ENCODE measurements at regions not wholly inside any gene's neighbourhood (a gene's known extent, or its start where the extent isn't known, plus 50 kb on each side); places are given as distances from the start of the nearest gene placed in this dataset.

DNA sequence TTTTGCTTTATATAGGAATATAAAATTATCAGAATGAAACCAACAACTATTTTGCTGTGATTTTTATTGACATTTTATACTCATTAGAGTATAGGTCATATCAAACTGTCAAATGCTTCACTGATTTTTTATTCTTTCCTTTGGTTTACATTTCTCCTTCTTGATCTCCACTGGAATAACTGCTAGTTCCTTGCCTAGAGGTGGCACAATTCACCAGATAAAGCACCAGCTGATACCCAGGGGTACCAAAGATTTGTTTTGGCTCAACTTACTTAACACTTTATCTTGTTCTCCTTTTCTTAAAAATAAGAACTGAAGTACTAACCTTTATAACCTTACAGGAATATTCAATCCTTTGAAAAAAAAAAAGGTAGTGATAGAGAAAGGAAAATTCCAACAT is 725.1 kb upstream of the CHORDC1 start:
- DNase-seq: no peak

DNA sequence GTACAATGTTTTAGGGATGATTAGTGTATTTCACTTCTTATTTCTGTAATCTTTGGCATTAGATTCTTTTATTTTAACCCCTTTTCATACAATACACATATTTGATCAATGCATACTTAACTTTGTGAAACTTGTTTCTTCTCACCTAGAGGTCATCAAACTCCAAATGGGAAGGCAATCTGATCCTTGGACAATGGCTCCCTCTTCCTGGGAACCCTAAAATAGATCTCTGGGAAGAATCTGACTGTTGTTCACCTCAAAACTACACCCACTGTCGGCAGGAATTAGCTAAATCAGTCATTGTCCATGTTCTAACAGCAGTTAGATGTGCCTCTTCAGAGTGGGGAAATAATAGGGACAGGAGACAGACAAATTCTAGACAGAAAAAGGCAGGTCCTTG is 707.4 kb upstream of the CHORDC1 start:
- no peak for DNase-seq

DNA sequence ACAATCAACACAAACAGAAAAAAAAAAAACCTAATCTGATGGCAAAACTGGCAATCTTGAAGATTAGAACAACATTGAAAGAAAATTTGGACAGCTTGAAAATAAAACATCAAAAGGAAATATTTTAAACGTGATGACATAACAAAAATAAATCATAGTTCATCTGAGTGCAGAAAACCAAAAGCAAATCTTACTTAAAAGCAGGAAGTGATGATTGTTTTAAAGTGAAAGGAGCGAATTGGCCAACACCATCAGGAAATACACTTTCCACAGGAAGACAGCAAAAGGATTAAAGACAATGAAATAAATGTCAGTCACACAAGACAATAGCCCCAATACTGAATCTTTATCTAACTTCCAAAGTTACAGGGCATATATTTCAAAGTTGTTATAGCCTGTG is 696.5 kb upstream of the CHORDC1 start:
- DNase-seq: no peak

DNA sequence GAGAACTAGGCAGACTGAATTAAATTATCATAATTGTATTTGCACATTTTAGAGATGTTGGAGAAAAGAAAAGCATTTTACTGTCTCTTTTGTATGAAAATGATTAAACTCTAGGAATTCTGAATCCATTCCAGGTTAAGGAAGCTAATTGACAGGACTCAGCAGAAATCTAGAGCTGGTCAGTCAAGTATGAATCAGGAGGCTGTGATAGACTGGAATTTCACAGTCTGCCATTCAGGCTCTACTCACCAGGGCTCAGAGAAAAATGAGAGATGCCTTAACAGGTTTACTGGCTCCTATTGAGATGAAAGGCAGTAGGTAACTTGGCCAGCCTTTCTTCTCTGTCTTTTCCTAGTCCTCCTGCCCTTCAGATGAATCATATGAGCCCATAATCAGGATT is 693.9 kb upstream of the CHORDC1 start:
- no peak for DNase-seq

DNA sequence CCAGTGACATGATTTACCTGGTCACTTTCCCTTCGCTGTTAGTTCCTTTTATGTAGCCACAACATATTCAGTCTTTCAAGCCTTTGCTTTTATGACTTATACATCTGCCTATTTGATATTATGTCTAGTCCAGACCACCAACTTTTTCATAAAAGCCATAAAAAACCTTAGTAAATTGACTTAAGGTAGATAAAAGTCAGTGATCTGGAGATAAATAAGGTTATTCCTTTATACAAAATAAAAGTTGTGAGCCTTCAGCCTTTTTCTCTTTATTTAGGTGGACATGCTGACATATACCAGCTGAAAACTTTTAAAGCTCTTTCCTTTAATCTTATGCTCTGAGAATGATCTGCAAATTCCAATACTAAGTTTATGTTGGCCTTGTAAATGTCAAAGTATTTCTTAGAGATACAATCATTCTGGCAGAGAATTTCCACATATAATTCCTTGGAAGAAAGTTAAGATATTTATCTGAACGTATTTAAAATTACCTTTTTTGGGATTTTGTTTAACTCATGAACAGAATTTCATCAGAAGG is 690.4 kb upstream of the CHORDC1 start:
- DNase-seq: no peak

DNA sequence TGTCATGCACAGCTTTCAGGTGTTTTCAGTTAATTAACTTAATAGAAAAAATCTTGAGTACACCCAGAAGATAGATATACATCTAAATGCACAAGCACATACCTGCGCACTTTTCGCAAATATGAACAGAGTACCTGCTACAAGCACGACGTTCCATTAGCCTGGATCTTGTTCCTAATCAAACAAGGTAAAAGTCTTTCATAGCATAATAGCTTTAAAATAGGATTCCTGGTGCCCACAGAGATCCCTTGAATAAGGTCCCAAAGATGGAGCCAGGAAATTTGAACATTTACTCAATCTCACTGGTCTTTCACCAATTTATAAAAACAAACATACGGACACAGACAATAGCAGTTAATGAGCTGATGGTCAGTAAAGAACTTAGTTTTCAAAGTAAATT is 689.8 kb upstream of the CHORDC1 start:
- no peak for DNase-seq

DNA sequence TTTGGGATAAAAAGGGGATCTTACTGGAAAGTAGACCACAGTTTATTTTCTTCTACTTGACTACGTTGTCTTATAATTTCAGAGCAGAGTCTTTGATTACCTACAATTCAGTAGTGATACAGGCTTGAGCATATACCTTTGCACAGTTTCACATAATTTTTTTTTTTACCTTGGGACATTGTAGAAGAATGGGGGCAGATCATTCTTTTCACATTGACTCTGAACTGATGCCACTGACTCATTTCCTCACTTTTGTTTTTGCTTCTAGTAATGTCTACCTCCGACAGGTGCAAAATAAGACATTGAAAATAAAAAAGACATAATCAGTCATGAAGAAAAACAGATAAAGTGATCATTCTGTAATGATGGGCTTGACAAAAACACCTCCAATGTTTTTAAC is 688.3 kb upstream of the CHORDC1 start:
- no peak for DNase-seq

DNA sequence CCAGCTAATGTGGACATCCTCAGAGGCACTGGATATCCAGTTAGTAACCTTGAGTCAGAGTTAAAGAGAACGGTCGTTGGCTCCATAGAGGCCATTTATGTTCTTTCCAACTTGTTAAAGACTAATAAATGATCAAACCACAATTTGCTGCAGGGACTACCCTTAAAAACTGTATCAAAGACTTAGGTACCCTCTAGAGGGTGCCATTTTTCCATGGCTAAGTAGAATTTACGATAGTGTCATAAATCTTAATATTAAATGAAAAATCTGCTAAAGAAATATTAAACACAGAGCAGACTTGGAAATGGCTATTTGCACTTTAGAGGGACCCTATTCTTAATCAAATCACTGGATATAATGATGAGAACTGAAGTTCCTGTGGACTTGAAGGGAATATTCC is 685.2 kb upstream of the CHORDC1 start:
- no peak for DNase-seq

DNA sequence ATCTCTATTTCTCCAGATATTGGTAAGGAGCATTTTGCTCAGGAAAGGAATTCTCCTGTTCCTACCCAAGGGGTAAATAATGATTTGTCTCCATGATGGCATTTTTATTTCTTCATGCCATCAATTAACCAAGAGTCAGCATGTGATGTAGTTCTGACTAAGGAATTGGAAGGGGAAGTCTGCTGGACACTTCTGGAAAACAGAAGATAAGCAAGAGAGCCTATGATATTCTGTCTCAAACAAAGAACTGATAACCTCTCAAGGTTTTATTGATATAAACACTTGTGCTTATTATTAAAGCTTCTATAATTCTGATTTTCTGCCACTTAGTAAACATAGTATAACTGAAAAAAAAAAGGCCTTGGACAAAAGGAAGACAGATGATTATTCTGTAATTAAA is 673.0 kb upstream of the CHORDC1 start:
- DNase-seq: no peak

DNA sequence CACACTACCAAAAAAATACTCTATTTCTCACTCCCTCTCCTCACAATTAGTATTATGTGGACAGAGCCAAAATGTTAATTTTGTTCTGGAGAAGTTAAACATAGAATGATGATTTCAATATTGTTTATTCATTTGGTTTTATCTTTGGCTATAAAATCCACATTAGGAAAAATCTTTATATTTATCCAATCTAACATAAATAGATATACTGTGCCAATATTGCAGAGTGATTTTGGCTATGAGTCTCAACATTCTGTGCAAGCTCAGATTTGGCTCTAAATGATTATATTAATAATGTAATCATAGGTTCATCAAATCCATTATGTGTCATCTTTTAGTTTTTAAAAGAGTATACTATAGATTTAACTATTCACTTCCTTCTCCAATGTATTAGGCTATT is 667.5 kb upstream of the CHORDC1 start:
- DNase-seq: no peak

DNA sequence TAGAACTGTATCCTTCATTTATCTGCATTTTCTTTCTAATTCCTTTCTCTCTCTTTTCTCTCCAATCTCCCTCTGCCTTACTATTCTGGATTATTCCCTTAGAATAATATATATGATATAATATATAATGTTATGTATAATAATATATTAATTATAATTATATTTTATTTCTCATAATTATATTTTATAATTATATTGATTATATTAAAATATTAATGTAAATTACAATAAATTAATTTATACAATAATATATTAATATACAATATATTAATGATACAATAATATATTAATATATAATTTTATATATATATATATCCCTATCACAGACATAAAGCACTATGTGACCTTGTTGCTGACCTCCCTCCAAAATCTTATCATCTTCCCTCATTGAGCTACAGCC is 661.3 kb upstream of the CHORDC1 start:
- no peak for DNase-seq

DNA sequence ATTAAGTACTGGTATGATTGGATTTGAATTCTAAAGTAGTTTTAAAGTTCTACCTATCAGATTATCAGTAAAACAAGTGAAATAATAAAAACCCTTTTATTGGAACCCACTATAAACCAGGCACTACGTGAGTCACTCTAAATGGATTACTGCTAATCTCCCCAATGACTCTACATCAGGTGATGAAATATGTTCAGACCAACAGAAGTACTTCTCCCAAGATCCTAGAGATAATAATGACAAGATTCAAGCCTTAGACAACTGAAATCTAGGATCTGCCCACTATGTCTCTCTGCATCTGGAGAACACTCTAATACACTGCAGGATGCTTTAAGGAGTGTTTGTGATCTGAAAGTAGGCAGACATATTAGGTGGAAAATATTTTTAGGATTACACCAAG is 652.1 kb upstream of the CHORDC1 start:
- no peak for DNase-seq

DNA sequence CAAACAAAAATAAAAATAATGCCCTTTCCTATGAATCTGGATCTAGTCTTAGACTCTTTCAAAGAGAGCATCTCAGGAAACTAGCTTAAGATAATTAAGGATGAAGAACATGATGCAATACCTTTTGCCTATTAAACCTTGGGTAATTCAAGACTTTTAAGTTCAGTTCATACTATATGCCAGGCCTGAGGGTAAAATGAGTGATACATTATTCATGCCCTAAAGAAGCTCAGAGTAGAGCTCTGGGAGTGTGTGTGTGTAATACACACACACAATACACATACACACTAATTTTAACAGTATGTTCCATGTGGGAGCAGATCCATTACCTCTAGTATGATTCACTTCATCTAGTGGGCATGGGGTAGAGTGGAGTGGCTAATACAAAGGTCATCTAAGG is 651.4 kb upstream of the CHORDC1 start:
- no peak for DNase-seq

DNA sequence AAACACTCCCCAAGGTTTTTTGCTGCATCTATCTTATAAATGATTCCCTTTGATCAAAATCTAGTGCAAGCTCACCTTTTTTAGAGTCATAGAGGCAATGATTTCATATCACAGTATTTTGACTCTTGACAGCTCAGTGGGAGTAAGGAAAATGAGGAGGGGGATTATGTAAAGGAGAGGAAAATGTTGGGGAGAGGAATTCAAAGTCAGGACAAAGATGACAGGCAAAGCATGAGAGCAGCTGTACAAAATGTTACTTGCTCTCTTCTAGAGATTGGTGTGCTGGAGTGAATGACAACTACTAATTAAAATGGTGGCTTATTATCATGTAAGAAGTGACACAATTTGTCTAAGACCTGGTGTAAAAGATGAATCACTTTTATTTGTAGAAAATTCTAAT is 644.6 kb upstream of the CHORDC1 start:
- no peak for DNase-seq

DNA sequence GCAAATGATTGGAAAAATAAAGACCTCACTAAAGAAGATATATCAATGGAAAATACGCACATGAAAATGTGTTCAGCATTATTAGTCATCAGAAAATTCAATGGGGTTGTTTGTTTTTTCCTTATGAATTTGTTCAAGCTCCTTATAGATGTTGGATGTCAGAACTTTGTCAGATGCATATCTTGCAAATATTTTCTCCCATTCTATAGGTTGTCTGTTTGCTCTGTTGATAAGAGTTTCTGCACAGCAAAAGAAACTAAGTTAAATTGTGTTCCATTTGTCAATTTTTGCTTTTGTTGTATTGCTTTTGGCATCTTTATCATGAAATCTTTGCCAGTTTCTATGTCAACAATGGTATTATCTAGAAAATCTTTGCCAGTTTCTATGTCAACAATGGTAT is 633.9 kb upstream of the CHORDC1 start:
- no peak for DNase-seq

DNA sequence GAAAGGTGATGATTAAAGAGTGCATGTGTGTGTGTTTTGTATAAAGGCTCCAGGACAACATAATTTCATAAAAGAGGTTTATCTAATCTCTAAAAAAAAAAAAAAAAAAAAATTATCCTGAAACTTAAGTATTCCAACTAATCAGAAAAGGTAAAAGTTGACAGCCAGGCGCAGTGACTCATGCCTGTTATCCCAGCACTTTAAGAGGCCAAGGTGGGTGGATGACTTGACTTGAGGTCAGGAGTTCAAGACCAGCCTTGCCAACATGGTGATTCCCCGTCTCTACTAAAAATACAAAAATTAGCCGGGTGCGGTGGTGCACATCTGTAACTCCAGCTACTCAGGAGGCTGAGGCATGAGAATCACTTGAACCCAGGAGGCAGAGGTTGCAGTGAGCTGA is 632.7 kb upstream of the CHORDC1 start:
- no peak for DNase-seq

DNA sequence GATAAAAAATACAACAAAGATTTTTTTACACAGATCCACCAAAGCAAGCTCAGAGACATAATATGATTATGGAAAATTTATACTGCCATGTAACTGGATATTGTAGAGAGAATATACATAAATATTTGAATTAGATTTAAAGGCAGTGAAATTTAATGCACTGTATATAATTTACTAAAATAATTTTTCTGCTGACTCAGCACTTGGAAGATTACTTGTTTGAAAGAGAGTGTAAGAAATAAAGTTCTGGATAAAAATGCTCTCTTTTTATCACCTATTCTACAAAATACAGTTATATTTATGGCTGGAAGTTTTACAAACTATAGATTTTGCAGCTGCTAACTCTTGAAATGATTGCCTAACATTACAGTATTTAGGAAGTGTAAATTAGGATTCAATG is 628.3 kb upstream of the CHORDC1 start:
- no peak for DNase-seq

DNA sequence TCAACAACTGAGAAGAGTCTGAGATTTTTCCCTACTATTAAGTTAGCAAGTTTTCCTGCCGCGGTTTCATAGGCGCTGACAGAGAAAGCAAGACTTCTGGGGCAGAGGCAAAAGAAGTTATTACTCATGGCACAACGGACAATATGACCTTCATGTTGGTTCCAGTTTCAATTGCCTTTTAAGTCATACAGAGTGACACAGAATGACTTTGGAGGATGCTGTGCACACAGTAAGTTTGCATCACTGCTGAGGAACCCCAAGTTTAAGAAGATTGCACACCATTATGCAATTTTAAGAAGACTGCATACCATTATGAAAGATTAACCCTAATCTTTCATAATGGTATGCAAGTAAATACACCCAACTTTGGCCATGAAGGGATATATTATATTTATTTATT is 626.5 kb upstream of the CHORDC1 start:
- DNase-seq: no peak

DNA sequence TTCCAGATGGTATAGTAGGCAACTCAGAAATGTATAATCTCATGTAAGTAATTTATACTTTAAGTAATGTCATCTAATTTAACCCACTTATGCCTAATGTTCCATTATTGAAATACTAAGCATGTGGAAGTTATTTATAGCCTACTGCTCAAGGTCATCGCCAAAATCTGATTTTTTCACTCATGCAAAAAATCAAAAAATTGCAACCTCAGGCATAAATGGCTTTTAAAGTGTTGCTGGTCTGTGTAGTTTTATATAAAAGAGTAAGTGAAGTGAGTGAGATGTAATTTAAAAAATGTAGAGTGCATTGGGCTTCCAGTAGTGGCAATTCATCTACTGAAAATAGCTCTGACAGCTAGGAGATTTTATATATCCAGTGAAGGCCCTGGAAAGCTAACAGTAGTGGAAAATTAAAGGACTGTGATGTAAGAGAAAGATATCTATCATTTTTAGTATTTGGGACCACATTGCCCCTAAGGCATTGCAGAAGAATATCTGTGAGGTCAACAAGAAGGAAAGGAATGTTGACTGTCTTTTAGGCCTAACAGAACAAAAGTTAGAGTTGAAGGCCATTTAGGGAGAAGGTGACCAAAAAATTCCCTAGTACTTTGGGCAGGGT is 624.5 kb upstream of the CHORDC1 start:
- DNase-seq: no peak

DNA sequence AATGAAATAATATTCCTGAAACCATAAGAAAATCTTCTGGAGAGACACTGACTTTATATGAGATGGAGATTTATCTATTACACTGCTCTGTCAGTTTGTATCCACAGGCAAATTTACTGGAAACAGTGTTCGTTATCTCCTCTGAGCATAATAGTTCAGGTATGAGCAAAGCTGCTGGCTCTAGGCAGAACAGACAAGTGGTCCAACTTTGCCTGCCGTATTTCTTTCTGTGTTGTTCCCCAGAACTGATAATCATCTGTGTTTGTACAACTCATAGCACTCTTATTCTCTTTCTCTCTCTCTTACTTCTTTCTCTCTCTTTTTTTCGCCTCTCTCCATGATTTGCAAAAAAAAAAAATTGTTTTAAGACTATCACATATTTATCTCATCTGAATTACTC is 623.8 kb upstream of the CHORDC1 start:
- DNase-seq: no peak

DNA sequence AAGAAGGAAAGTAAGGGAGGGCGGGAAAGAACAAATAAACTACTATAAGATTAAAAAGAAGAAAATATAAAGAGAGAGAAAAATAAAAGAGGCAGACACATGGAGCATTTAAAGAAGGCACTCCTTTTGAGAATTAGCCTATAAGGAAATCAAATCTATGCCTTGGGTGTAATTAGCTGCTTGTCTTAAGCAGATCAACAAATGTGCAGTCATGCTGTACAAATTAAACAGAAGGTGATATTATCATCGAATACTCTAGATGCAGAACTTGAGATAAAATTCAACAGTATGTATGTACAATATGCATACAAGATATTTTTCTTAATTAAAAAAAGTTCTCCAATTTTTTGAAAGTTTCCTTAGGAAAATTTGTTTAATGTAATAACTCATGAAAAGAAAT is 623.0 kb upstream of the CHORDC1 start:
- DNase-seq: no peak

DNA sequence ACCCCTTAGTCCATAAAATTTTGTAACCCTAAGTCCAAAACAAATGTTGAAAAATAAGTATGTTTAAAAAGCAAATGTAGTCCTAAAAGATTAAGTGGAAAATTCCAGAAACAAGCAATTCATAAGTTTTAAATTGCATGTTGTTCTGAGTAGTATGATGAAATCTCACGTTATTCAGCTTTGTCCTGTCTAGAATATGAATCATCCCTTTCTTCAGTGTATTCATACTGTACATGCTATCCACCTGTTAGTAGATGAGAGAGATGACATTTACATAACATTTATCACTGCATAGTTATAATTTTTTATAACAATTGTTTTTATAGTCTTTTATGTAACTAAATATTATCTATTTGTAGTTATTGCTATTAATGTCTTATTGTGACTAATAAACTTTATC is 622.3 kb upstream of the CHORDC1 start:
- no peak for DNase-seq

DNA sequence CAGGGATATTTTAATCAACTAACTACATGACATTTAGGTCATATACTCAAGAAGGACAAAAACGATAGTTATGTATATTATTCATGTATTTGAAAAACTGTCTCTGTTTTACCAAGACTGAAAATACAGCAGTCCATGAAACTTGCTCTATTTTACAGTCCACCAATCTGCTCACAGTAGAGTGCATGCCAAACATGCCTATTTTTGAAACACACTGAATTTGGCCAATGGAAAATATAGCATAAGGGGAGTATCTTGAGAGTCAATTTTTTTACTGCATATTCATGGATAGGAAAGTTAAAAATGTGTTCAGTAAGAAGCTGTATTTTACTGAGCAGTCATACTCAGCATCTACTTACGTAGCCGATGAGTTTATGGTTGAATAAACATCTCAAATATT is 621.2 kb upstream of the CHORDC1 start:
- no peak for DNase-seq

DNA sequence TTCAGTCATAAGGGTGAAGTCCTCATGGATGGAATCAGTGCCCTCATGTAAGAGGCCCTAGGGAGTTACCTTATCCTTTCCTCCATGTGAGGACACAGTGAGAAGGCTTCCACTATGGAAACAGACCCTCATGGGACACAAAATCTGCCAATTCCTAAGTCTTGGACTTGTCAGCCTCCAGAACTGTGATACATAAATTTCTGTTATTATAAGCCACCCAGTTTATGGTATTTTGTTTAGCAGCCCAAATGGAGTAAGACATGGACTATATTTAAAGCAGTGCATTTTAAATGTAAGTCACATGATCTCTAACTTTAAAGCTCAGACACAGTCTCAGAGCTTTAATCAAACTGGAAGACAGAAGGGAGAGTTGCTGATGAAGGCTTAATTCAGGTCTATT is 619.8 kb upstream of the CHORDC1 start:
- no peak for DNase-seq

DNA sequence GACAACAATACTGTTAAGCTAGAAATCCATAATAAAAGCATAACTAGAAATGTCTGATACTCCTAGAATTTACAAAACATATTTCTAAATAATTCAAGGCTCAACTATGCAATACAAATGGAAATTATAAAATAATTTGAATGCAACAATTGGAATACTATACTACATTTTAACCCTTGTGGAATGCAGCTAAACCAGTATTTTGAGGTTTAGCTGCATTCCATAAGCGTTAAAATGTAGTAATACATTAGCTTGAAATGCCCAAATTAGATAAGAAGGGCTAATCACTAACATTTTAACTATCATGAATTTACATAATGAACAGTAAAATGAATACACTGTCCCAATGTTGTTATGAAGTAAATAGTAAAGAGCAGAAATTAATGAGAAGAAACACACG is 617.2 kb upstream of the CHORDC1 start:
- no peak for DNase-seq

Measured in hindlimb muscle (tissue), 1 donor.